ENCODE measurements at regions not wholly inside any gene's neighbourhood (a gene's known extent, or its start where the extent isn't known, plus 50 kb on each side); places are given as distances from the start of the nearest gene placed in this dataset.

GRCh38 chr18:39998317-39998716 lies 1956.7 kb upstream of the PIK3C3 start:
- no peak for DNase-seq (ENCODE audit: low spot score)

- no peak for DNase-seq (ENCODE audit: low spot score)
Measured at GRCh38 chr18:39994498-39994897, 1960.5 kb upstream of the PIK3C3 start.

- no peak for DNase-seq (ENCODE audit: low spot score)
Measured at GRCh38 chr18:39991696-39992265, 1963.3 kb upstream of the PIK3C3 start.

GRCh38 chr18:39990540-39990939 lies 1964.5 kb upstream of the PIK3C3 start:
- no peak for DNase-seq (ENCODE audit: low spot score)

GRCh38 chr18:39976771-39977170 lies 1978.3 kb upstream of the PIK3C3 start:
- DNase-seq (ENCODE audit: low spot score), result no peak

GRCh38 chr18:39972521-39972920 lies 1982.5 kb upstream of the PIK3C3 start:
- DNase-seq (ENCODE audit: low spot score), result no peak

DNA sequence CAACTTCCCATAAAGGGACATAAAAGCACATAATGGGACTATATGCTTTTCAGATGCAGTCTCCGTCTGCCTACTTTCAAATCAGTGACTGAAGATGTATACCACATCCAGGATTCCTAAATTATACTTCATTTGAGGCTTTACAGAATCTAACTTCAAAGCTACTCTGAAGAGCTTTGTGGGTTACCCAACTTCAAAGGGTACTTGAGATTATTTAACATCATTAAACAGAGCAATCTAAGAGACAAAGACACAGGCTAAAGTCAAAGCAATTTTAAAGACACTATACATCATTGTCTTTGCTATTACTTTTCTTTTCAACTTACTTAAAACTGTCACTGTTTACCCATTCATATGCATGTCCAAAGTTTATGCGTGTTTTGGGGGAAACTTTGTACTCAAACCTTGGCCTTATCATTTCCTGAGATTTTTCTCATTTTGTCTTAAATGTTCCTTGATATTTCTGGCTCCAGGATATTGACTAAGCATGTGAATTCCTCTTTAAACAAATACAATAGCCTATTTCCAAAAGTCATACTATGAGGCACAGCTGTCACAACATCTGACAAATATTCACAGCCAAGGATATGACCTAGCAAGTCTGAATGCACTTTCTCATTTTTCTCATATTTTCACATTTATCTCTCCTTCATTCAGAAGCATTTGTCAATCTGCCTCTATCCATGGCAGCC lies 1985.1 kb upstream of the PIK3C3 start:
- no peak for DNase-seq (ENCODE audit: low spot score)

- DNase-seq (ENCODE audit: low spot score), result no peak
Measured at GRCh38 chr18:39966275-39966674, 1988.8 kb upstream of the PIK3C3 start.

DNA sequence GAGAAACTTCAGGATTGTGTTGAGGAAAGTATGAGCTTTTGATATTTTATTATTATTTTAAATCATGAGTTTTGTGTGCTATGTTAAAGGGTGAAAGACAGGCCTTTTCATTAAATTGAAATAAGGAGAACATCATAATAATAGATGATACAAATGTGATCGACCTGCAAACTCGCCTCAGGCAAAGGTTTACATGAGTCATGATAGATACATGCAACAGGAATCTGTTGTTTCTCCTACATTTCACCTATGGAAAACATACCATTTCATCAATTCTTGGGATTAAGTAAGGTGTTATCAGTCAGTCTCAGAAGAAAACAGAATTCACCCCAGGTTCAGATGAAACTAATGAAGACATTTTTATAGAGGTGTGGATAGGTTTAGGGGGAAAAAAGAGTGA lies 1992.5 kb upstream of the PIK3C3 start:
- DNase-seq (ENCODE audit: low spot score), result no peak

DNA sequence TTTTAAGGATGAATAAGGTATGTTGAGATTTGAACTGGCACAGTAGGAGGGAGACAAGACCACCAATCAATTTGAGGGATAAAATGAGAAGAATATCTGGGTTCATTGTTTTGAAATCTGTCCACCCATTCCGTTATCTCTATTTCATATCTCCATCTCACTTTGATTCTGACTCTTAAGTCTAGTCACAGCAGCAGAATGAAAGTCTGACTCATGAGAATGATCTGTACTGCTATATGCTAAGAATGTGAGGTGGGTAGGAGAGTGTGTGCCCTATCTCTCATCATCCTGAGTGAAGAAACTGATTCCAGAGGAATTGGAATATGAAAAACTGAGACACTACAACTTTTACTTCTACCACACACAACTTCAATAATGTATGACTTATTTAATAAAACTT lies 1994.5 kb upstream of the PIK3C3 start:
- no peak for DNase-seq (ENCODE audit: low spot score)

GRCh38 chr18:39959839-39960238 lies 1995.2 kb upstream of the PIK3C3 start:
- no peak for DNase-seq (ENCODE audit: low spot score)

DNA sequence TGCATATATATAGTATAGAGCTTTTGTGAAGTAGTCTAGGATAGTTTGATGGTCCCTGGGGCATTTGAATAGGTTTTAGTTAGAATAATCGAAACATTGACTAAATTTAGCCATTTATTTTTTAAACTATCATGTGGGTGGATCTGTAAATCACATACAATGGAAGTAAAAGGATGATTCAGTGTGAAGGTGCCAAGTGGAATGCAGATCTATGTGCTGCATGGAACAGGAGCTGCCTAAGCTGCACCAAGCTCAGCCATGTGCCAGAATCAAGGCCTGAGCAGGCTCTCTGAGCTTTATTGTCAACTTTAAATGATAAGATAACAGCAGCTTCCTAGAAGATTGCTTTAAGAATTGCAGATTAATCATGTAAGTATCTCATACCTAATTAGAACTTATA lies 1996.2 kb upstream of the PIK3C3 start:
- DNase-seq (ENCODE audit: low spot score), result no peak

DNA sequence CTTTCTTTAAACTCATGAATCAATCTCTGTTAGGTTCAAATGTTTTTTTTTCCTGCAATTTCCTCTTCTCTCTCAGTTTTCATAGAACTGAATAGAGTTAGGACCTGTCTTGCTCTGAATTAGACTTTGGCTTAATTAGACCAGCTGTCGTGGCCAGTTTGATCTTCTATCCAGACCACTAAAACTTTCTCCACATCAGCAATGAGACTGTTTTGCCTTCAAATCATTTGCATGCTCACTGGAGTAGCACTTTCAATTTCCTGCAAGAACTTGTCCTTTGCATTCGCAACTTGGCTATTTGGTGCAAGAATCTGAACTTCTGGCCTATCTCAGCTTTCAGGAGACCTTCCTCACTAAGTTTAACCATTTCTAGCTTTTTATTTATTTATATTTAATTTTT lies 2002.2 kb upstream of the PIK3C3 start:
- DNase-seq (ENCODE audit: low spot score), result no peak

DNA sequence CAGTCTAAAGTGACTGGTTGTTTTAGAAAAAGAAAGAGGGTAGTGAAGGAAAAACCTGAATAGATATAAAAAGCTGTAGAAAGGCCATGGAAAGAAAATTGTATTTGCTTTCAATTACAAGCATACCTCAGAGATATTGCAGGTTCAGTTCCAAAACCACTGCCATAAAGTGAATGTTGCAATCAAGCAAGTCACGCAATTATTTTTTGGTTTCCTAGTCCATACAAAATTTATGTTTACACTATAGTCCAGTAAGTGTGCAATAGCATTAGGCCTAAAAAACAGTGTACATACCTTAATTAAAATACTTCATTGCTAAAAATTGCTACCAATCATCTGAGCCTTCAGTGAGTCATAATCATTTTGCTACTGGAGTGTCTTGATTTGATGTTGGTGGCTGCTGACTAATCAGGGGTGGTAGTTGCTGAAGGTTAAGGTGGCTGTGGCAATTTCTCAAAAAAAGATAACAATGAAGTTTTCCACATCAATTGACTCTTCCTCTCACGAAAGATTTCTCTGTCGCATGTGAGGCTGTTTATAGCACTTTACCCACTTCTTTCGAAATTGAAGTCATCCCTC lies 2003.8 kb upstream of the PIK3C3 start:
- no peak for DNase-seq (ENCODE audit: low spot score)

GRCh38 chr18:39946623-39947061 lies 2008.4 kb upstream of the PIK3C3 start:
- DNase-seq (ENCODE audit: low spot score), result no peak

GRCh38 chr18:39945076-39945475 lies 2010.0 kb upstream of the PIK3C3 start:
- no peak for DNase-seq (ENCODE audit: low spot score)

- DNase-seq (ENCODE audit: low spot score), result no peak
Measured at GRCh38 chr18:39942702-39943101, 2012.3 kb upstream of the PIK3C3 start.

DNA sequence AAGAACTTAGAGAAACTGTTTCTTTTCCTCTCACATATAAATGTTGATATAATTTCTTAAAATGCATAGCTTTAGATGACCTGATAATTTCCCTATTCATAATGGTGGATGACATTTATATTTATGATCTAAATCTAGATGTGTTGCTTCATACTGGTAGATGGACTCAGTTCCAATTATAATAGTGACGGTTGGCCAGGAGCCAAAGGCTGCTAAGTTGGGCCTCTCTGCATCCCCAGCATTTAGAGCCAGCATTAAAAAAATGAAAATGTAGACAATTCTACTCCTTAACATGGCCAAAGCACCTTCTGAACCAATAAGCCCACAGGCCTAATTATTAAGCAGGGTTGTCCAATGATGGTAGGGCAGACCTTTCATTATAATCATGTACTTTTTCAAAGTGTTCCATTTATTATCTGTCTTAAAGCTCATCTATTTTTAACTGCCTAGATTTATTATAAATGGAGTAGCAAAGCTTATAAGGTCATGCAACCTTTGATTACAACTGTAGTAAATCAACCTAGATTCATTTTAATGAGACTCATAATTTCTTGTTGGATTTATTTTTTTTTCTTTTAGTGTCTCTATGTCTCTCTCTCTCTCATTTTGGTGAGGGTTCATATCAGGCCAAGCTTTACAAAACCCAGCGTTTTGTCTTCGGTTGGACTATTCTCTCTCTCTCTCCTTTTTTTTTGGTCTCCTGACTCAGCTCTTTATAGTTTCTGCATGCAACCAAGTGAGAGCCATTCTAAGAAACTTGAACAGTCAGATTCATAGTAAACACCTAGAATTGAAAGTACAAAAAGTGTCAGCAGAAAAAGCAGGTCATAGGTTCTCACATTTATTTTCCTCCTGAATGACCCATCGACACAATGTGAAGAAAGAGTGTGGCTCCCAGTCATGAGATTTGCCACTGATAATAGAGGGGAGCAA lies 2016.1 kb upstream of the PIK3C3 start:
- no peak for DNase-seq (ENCODE audit: low spot score)

GRCh38 chr18:39935598-39935997 lies 2019.4 kb upstream of the PIK3C3 start:
- DNase-seq (ENCODE audit: low spot score), result no peak

- DNase-seq (ENCODE audit: low spot score), result no peak
Measured at GRCh38 chr18:39918847-39919246, 2036.2 kb upstream of the PIK3C3 start.

DNA sequence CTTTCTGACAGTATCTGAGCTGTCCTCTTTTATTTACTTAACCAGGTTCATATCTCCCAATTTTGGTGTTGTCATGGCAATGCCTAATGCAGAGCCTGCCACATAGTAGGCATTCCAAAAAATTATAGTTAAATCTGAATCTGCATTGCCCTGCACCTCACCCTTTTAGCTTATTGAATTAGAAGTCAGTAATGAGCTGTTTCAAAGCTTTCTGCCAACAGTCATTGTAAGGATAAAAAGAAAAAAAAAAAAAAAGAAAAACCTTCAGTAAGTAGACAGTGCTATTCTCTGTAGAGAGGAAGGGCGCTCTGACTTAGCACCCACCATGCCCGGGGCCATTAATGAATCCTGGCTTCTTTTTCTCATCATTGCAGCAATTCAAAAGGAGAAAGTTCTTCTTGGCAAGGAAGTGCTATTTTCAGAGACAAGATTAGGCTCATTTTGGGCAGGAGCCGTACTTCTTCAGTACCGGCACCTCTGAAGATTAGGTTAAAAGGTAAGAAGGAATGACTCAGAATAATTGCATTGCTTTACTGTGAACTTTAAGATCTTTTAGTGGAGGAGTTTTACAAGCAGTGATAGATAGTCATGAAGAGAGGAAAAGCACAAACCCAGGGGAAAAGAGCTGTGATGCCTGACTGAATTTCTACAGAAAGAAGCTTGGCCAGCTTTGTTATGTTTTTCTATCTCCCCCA lies 2041.2 kb upstream of the PIK3C3 start:
- no peak for DNase-seq (ENCODE audit: low spot score)

- no peak for DNase-seq (ENCODE audit: low spot score)
Measured at GRCh38 chr18:39911716-39912115, 2043.3 kb upstream of the PIK3C3 start.
